ENCODE measurements at regions not wholly inside any gene's neighbourhood (a gene's known extent, or its start where the extent isn't known, plus 50 kb on each side); places are given as distances from the start of the nearest gene placed in this dataset.
A peak's percentile ranks its signal among the peaks of the same experiment; 100 is the strongest.

DNA sequence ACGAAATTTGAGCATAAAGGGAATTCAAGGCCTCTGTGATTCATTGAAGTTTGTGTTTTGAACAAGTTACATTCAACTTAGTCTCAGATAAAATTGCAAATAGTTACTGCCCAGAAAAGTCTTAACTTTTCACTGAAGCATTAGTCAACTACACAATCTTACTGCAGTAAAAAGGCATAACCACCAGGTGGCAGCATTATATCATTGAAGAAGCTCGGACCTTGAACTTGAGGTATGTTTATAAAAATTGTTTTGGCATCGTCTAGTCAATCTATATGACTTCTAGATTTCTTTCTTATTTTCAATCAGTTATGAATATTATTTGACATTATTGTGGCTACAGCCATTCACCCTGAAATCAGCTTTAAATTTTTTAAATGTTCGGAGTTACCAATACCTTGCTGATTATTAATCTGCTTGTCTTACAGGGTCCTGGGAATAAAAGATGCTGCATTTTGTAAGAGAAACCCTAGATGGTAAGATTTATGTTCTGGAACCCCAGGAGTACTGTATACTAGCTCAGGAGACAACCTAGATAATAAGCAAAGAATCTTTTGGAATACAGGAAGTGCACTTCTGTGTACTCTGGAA, 83.9 kb upstream of the GRAMD2B start:
- in situ Hi-C loops (cut with HindIII; ENCODE audit: low pct_unique_long_range_greater_than_20kb, low sequenced_read_pairs) = no loop called here
- TF ChIP-seq JUND (IDR thresholded peaks at IDR 0.05; ENCODE audit: low read depth) = no peak

DNA sequence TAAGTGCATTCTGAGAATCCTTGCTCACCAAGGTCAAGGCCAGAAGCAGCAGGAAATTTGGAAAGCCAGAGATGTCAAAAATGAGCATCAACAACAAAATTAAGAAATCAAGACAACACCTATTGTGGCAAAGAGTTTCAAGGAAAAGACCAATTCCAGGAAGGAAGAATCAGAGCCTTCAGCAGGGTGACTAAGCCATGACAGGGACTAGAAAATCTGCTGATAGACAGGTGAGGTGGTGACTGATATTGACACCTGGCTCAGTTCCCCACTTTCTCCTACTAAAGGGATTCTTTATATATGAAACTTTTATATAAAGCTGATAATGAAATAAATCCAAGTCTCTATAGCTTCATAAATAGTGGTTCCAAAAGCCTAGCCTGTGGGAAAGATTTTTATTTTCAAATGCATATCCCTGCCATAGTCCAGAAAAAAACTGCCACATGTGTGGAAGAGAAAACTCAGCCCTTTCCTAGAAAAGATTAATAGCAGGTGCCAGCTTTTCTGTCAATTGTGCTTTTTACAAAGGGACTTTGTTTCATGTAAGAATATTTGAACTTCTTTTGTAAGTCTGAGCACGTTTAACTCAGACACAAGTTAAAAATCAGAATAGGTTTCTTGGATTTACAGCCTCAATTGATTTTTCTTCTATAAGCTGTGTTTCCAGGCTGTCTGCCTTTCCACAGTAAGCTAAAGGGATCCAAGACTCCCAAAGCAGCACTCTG, 81.1 kb upstream of the GRAMD2B start:
- no peak for TF ChIP-seq JUND (IDR thresholded peaks at IDR 0.05; ENCODE audit: low read depth)
- in situ Hi-C loops (cut with HindIII; ENCODE audit: low pct_unique_long_range_greater_than_20kb, low sequenced_read_pairs) = no loop called here
- no peak for DNase-seq (ENCODE audit: low read depth in 1 of 2, low spot score in 1 of 2)

More for the DNA sequence above, 83.9 kb upstream of the GRAMD2B start:
- peak; percentile 36 to 83 for DNase-seq (ENCODE audit: low read depth in 1 of 2, low spot score in 1 of 2)

DNA sequence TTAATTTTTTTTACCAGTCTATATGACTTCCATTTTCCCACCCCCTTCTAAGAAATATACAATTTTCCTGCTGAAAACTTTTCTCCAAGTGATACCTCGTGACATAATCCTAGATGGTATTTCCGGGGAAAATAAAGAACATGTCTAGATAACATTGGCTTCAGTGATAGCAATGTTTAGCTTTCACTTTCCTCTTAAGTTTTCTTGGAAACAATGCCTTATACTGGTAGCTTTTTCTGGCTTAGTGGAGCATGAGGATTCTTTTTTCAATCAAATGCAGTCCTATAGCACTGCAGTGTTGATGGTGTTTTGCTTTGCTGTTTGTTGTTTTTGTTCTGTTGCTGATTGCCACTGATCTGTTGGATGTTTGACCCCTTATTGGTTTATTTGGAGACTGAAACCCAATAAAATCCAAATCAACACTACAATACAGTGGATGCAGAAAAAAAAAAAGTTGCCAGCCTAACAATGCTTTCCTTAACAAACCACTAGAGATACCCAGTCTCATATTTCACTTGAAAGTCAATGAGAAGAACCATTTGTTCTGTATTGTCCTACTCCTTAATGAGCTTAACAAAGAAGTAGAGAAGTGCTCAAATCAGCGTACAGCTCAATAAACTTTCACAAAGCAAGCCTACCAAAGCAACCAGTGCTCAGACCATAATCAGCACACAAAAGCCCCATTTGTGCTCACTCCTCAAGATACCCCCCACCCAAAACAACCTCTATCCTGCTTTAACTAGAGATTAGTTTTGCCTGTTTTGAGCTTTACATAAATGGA, 74.2 kb upstream of the GRAMD2B start:
- TF ChIP-seq JUND (IDR thresholded peaks at IDR 0.05; ENCODE audit: low read depth) = no peak
- in situ Hi-C loops (cut with HindIII; ENCODE audit: low pct_unique_long_range_greater_than_20kb, low sequenced_read_pairs) = no loop called here
- DNase-seq (ENCODE audit: low read depth in 1 of 2, low spot score in 1 of 2) = no peak

DNA sequence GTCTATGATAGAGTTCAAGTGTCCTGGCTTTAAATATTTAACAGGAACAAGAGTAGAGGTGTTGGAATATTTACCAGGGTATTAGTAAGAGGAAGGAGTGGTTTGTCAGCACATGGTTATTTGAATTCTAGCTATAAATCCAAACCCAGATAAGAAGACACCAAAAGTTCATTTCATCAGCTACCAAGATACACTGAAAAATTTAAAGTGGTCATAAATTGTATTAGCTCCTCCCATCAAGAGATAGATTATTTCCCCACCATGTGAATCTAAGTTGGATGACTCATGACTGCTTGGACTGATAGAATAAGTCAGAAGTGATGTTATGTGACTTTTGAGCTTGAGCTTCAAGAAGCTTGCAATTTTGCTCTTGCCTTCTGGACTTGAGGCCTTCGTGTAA, 72.1 kb upstream of the GRAMD2B start:
- in situ Hi-C loops (cut with HindIII; ENCODE audit: low pct_unique_long_range_greater_than_20kb, low sequenced_read_pairs) = no loop called here
- TF ChIP-seq JUND (IDR thresholded peaks at IDR 0.05; ENCODE audit: low read depth) = no peak
- DNase-seq (ENCODE audit: low read depth in 1 of 2, low spot score in 1 of 2) = no peak

DNA sequence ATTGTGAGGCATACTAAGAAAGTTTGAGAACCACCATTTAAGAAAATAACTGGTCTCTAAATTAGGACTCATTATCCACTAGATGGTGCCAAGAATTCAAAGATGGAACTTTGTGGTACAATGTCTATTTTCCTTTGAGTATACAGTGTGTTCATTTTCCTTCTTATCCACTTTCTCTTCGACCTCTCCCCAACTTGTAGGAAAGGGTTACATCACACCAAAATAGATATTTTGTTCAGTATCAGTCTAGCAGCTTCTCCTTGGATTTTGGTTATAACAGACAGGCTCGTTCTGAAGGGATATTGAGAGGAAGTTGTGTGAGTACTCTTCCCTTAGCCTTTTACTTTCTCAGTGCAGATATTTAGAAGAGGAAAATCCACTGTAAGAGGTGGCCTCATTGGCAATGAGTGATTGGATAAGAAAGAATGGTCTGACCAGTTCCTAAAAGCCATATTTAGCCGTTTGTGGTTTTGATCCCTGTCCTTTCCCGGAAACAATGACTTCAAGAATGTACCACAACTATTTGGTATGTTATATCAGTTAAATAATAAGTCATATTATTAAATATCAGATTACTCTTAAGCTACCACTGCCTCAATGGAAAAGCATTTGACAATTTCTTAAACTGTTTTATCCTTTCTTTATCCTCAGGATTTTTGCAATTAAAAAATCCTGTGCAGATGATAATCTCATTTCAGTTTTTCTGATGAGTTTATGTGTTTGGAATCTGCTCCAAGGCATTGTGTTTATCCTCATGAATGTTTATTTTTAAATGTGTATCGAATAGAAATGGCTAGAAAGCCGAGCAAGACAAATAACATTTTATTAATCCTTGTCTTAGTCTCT, 69.0 kb upstream of the GRAMD2B start:
- peak; percentile 44 to 91 for DNase-seq (ENCODE audit: low read depth in 1 of 2, low spot score in 1 of 2)
- TF ChIP-seq JUND (IDR thresholded peaks at IDR 0.05; ENCODE audit: low read depth) = peak; percentile 56; the same call in 1 of the 2 replicates
- in situ Hi-C loops (cut with HindIII; ENCODE audit: low pct_unique_long_range_greater_than_20kb, low sequenced_read_pairs) = no loop called here

DNA sequence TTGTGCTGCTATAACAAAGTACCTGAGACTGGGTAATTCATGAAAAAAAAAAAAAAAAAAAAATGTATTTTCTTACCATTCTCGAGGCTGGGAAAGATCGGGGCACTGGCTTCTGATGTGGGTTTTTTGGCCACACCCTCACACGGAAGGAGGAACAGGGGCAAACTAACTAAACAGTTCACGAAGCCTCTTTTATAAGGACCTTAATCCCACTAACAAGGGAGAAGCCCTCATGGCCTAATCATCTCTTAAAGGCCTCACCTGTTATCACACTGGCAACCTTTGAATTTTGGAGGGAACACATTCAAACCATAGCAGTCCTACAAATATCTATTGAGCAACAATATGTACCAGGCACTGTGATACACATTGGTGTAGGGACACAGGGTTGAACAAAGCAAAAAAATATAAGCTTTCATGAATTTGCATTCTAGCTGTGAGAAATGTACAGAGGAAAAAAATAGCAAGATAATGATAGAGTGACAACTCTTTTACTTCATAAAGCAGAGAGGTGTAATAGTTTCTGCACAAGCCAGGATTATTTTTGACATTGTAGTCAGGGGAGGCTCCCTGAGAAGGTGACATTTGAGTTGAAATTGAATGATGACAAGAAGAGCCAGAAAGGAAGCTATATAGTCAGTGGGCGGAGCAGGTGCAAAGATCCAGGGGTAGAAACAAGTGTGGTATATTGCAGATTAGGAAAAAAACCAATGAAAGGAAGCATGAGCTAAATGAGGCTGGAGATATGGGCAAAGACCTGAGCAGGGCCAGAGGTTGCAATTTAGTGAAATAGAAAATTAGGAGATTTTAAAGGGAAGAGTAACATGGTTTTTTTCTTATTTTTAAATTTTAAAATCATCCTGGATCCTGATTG, 68.1 kb upstream of the GRAMD2B start:
- DNase-seq (ENCODE audit: low read depth in 1 of 2, low spot score in 1 of 2) = no peak
- no peak for TF ChIP-seq JUND (IDR thresholded peaks at IDR 0.05; ENCODE audit: low read depth)
- in situ Hi-C loops (cut with HindIII; ENCODE audit: low pct_unique_long_range_greater_than_20kb, low sequenced_read_pairs) = no loop called here

DNA sequence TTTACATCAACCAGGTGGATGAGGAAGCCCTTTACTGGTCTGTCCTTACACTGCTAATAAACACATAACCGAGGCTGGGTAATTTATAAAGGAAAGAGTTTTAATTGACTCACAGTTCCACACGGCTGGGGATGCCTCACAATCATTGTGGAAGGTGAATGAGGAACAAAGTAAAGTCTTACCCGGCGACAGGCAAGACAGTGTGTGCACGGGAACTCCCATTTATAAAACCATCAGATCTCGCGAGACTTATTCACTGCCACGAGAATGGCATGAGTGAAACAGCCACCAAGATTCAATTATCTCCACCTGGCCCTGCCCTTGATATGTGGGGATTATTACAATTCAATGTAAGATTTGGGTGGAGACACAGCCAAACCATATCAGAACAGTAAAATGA, 67.3 kb upstream of the GRAMD2B start:
- TF ChIP-seq JUND (IDR thresholded peaks at IDR 0.05; ENCODE audit: low read depth) = no peak
- DNase-seq (ENCODE audit: low read depth in 1 of 2, low spot score in 1 of 2) = no peak
- in situ Hi-C loops (cut with HindIII; ENCODE audit: low pct_unique_long_range_greater_than_20kb, low sequenced_read_pairs) = no loop called here

DNA sequence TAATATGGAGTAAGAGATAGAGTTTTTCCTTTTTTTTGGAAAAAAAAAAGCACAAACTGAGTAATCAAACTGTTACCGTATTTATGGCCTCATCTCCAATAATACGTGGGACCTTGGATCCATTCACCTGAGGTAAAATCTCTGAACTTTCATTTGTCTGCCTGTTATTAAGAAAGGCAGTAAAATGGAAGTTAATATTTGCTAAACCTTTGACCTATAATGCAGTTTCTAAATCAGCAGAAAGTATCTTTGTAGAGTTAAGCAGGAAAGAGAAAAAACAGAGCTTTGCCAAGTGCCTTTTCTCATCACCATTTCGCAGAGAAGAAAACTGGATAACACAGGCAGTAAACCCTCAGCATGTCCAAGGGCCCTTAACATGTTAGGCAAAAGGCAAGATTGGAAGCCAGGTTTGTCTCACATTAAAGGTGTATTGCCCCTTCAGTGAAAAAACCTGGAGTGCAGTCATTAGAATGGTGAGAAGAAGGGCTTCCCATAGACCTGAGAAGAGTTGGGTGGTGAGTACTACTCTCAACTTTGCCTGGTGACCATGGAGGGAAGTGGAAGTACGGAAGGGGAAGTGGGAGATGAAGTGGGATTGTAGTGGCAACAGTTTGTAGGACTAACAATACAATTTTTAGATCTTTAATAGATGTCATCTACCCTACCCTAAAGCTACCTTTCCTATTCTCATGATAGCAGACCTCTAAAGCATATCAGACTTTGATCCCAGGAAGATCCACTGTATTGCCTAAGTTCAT, 65.4 kb upstream of the GRAMD2B start:
- in situ Hi-C loops (cut with HindIII; ENCODE audit: low pct_unique_long_range_greater_than_20kb, low sequenced_read_pairs) = no loop called here
- no peak for TF ChIP-seq JUND (IDR thresholded peaks at IDR 0.05; ENCODE audit: low read depth)
- DNase-seq (ENCODE audit: low read depth in 1 of 2, low spot score in 1 of 2) = no peak

DNA sequence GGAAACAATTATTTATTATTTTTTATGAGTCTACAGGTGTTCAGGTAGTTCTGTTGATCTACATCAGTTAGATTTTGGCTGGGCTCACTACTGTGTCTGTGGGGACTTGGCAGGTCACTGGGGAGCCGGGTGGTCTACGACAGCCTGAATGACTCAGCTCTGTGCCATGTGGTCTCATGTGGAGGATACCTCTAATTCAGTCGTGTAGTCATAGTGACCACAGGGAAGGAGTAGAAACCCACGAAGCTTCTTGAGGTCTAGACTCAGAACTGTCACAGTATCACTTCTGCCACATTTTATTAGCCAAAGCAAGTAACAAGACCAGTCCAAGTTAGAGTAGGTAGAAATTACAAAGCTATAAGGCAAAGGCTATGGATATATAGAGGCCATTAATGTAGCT, 64.7 kb upstream of the GRAMD2B start:
- no peak for TF ChIP-seq JUND (IDR thresholded peaks at IDR 0.05; ENCODE audit: low read depth)
- in situ Hi-C loops (cut with HindIII; ENCODE audit: low pct_unique_long_range_greater_than_20kb, low sequenced_read_pairs) = no loop called here
- no peak for DNase-seq (ENCODE audit: low read depth in 1 of 2, low spot score in 1 of 2)

DNA sequence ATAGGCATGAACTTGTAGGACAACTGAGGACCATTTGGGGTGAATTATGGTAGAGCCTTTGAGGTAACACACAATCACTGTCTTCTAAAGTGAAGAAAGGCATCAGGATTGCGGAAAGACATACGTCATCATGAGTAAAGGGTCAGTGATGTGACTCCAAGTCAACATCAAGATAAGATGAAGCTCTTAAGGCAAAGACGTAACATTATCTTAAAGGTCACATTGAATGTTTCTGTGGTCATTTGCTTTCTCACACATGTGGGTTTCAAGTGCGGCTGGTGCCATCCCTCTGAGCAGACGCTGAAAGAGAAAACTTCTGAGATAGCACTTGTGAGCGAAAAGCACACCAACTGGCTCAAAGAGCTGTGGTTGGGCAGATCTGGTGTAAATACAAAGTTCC, 63.3 kb upstream of the GRAMD2B start:
- in situ Hi-C loops (cut with HindIII; ENCODE audit: low pct_unique_long_range_greater_than_20kb, low sequenced_read_pairs) = no loop called here
- no peak for DNase-seq (ENCODE audit: low read depth in 1 of 2, low spot score in 1 of 2)
- TF ChIP-seq JUND (IDR thresholded peaks at IDR 0.05; ENCODE audit: low read depth) = no peak

DNA sequence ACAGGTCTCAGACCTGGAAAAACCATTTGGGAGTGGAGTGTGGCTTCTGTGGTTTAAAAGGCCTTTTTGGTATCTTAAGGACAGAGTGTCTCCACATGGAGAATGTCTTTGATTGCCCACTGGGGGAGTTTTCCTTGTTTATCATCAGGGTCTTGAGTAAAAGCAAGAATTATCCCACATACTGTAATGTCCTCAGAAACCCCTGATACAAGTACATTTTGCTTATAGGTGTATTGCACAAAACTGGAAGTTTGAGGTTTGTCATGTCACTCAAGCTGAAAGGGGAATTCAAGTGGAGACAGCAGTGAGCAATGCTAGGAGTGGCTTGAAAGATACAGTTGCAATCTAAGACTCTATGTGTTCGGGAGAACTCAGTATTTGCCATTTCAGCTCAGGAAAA, 62.7 kb upstream of the GRAMD2B start:
- in situ Hi-C loops (cut with HindIII; ENCODE audit: low pct_unique_long_range_greater_than_20kb, low sequenced_read_pairs) = no loop called here
- no peak for DNase-seq (ENCODE audit: low read depth in 1 of 2, low spot score in 1 of 2)
- no peak for TF ChIP-seq JUND (IDR thresholded peaks at IDR 0.05; ENCODE audit: low read depth)
